Hypothalamus (tissue), 51 donors: ENCODE measurements at regions not wholly inside any gene's neighbourhood (a gene's known extent, or its start where the extent isn't known, plus 50 kb on each side); places are given as distances from the start of the nearest gene placed in this dataset.
A peak's percentile ranks its signal among the peaks of the same experiment; 100 is the strongest.
"Not testable (repeated sequence)": the region's sequence is repeated elsewhere in the genome, so short reads cannot be mapped to it uniquely, and the experiment has no call there.

ENCODE experiments used
- DNase-seq, 51 donors: peaks; one replicate each; lab custom pipeline; 2025; lab: John Stamatoyannopoulos, UW

DNA sequence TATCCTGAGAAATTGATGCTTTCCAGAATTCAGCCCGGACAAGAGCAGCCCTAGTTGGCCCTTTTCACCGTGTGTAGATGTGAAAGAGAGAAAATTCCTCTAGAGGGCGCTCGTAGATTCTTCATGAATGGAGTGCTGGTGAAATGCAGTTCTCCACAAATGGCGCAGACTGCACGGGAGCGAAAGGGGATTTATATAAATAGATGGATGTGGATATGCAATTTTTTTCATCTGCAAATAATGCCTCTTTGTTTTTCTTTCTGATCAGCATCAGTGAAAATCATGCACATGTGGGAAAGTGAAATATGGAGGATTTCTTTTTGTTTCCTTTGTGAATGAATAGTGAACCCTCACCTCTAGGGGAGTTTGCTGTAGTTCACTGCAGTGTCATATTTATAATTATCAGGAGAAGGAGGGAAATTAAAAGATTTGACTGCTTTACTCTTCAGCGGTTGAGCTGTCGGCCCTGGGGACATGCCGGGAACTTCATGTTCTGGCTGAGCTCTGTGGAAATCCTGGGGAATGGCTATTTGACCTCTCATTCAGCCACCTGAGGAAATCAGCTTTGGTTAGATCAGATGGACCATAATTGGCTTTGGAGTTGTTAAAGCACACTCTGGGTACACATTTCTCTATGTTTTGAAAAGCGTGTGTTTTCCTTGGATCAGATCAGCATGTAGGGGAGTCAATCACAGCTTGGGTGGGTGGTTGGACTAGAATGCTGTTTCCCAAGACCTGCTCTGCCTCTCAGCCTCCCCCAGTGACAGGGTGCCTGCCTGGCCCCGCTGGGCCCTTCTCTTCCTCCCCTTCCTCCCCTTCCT lies 115.0 kb upstream of the SHISA3 start:
- peak in 28 of 51 donors; percentile 2 to 78 (median 27) for DNase-seq

- DNase-seq = no peak
Measured at GRCh38 chr4:42284030-42284429, 113.3 kb upstream of the SHISA3 start.

GRCh38 chr4:42288876-42289275 lies 108.4 kb upstream of the SHISA3 start:
- not testable (repeated sequence) for DNase-seq

- DNase-seq = peak in 12 of 51 donors; percentile 2 to 50 (median 10)
Measured at GRCh38 chr4:42292192-42292591, 105.1 kb upstream of the SHISA3 start.

DNA sequence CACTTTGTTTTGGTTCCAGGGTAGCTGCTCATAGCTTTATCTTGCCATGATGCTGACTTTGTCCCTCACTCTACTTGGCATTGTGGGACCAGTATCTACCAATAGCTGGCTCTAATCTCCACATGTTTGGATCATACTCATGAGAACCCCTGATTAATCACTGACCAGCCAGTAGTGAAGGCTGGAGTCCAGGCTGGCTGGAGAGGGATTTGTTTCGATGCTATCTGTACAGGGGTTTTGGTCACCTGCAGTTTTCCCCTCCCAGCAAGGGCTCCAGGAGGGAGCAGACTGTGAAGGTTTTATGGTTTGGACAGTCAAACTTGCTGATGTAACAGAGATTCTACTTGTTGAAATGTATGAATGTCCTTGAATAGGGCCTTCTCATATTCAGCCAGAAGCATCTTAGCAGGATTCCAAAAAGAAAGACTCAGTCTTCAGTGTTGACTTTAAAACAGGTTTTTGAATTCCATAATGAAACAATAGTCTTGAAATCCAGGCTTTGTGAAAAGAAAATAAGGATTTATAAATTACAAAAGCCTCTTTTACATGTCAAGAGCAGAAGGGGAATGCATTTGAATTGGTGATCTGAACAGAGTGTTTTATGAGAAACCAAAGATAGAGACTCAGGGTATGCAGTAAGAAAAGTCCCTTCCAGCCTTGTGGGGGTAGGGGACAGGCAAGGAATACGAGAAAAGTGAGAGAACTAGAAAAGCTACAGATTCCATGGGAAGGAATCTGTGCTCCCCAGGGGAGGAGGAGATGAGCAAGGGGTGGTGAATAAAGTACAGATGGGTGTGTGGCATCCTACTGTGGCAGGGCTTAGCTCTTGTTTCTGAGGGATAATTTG lies 103.1 kb upstream of the SHISA3 start:
- DNase-seq = no peak

DNA sequence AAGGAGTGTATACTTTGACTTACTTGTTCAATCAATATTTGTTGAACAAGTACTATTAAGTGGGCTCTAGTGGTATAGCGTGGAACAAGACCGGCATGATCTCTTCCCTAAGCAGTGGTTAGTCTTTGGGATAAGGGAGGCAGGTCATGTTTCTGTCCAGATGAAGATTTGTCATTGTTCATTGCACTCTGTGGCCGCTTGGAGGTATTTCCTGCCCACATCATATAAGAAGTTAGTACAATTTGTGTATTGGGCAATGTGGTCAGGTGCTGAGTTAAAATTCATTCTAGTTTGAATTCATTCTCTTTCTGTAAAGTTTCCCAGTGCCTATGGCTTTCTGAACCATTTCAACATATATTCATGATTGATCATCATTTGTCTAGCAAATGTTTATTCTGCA lies 101.1 kb upstream of the SHISA3 start:
- DNase-seq = no peak

GRCh38 chr4:42302348-42302747 lies 94.9 kb upstream of the SHISA3 start:
- DNase-seq = peak in 29 of 51 donors; percentile 4 to 65 (median 18)

DNA sequence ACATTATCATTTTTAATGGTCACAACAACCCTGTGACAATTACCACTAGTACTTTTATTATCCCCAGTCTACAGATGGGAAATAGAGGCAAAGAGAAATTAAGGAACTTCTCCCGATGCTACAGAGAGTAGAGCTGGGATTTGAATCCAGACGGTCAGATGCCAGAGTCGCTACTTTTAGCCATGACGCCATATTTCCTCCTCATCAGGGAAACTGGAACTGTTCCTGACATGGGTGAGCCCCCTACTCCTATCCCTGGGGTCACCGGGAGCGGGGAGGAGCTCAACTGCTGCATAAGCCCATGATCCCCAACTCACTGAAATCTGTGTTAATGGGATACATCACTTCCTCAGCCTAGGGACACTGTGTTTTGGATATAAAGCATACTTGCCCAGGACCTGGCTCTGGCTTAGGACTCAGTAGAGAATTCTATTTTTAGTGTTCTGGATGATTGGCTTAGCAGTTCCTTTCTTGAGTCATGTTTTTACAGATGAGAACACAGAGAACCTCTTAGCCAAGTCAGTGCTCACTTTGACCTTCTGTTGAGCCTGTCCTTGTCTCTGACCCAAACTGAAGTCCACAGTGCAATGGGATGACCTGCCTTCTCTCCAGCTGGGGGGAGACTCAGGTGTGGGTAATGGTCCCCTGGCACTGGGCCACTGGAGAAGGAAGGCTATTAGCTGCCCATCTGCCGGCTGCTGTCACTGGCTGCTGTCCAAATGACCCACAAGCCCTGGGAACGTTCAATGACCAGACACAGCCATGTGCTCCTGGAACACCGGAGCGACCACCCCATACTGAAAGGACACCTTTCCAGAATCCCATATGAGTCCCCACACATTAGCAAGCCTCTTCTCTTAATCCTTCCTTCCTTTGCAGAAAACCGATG lies 90.8 kb upstream of the SHISA3 start:
- DNase-seq = no peak

GRCh38 chr4:42308247-42308646 lies 89.0 kb upstream of the SHISA3 start:
- DNase-seq = no peak

- DNase-seq = no peak
Measured at GRCh38 chr4:42309361-42310260, 87.7 kb upstream of the SHISA3 start.

DNA sequence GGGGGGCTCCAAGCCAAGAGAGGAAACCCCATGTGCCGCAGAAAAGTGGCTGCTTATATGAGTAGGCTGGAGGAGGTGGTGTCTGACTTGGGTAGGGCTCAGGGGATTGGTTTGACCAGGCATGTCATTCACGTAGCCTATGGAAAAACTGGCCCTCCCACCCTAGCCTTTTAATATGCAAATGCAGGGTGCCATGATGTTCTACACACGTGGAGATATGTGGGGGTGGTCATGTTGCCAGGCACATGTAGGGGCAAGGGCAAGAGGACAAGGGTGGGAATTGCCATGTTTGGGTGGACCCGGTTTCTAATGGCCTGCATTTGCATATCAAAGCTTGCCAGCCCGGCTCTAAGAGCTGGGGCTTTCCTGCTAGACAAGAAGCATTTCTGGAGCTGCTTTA lies 86.9 kb upstream of the SHISA3 start:
- no peak for DNase-seq

DNA sequence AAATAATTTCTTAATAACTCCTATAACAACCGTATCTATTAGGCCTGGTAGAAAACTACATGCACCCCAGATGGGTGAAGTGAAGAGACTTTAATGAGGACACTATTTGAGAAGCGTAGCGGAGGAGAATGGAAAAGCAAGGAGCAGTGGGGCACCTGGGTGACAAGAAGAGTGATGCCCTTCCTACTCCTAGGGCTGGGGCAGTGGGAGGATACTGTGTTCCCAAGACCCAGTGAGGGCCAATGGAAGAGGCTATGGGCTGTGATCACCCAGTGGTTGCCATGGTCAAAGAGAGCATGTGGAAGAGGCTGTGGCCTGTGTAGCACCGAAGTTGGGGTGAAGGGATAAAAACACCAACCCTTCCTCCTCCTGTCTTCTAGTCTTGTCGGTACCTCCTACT lies 86.5 kb upstream of the SHISA3 start:
- DNase-seq = no peak

- DNase-seq = no peak
Measured at GRCh38 chr4:42311591-42311990, 85.7 kb upstream of the SHISA3 start.

DNA sequence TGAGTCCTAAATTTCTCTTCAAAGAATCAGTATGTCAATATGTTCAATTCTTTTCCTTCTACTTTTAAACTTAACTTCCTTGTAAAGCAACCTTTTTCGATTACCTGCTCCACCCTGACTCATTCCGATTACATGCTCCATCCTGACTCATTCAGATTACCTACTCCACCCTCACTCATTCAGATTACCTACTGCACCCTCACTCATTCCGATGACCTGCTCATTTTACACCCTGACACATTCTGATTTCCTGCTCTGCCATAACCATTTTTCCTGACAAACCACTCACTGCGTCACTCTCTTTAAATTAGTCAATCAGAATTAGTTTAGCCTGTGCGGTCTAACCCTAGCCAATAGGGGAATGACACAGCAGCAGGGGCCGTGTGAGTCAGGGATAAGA lies 83.9 kb upstream of the SHISA3 start:
- not testable (repeated sequence) for DNase-seq

DNA sequence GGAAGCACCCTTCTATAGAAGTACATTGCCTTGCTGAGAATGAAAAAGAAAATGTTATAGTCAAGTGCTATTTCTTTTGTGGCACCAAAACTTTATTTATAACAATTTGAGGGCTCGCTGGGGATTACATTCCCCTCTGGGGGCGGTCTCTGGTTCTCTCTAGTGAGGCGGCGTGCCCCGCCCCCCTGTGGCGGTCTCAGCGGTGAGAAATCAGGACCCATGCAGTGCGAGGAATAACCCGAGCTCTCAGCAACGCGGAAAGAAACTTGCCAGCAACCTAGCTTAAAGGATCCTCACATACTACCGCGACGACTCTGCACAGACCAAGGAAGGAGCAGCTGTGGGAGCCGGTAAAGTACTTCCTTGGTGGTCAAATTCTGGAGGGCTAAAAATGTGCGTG lies 83.4 kb upstream of the SHISA3 start:
- no peak for DNase-seq

DNA sequence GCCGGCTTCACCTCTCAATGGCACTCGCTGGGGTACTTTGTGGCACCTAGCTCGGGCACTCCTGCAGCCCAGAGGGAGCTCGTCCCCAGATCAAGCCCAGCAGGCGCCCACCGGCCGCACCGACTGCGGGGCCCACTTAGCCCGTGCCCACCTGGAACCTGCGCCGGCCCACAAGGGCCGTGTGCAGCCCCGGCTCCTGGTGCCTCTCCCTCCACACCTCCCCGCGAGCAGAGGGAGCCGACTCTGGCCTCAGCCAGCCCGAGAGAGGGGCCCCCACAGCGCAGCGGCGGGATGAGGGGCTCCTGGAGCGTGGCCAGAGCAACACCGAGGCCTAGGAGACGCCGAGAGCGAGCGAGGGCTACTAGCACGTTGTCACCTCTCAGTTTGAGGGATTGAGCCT lies 82.1 kb upstream of the SHISA3 start:
- no peak for DNase-seq

DNA sequence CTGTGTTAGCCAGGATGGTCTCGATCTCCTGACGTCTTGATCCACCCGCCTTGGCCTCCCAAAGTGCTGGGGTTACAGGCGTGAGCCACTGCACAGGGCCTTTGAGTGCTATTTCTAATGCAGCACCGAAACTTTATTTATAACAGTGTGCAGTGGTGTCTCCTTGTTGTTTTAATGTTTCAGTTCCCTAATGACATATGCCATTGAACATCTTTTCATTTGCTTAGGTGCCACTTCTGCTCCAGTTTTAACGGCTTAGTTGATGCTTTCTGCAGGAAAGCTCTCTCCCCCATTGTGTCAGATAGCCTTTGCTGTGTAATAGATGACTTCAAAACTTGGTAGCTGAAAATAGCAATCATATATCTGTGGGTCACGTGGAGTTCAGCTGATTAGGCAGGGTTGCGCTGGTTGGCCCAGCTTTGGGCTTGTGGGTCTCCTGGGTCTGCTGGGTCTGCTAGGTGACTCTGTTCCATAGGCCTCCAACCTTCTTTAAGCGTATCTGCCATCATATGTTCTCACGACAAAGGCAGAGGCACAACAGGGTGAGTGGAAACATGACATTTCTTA lies 76.4 kb upstream of the SHISA3 start:
- DNase-seq = no peak

GRCh38 chr4:42326040-42326439 lies 71.2 kb upstream of the SHISA3 start:
- DNase-seq = no peak

GRCh38 chr4:42326524-42326923 lies 70.8 kb upstream of the SHISA3 start:
- DNase-seq = no peak
